Sciatic nerve (tissue), 2 donors: ENCODE measurements at regions not wholly inside any gene's neighbourhood (a gene's known extent, or its start where the extent isn't known, plus 50 kb on each side); places are given as distances from the start of the nearest gene placed in this dataset.

Experiments used
- ATAC-seq: fragments of 200-7000 bp; cut with Tn5 transposase; one replicate; pipeline ENCODE4 v1.9.1; 2020; ENCODE audit warnings: mild to moderate bottlenecking, moderate library complexity
- DNase-seq: peaks from one replicate; pipeline ENCODE4 v3.0.0-alpha.2; 2020; ENCODE audit warnings: low spot score
- intact Hi-C: fragments of 100-400 bp; cut with DNase I; formaldehyde crosslinking; loops from one replicate; pipeline ENCODE4 v1.14.2; 2022
- donor health status: DM: no; HTN: no; CAD: no.
- donor health status: DM: no; HTN: no; CAD: no.

GRCh38 chr6:3646616-3647362 is 104.7 kb downstream of the PXDC1 start:
- intact Hi-C loops, result no loop called here
- DNase-seq (no peak), ATAC-seq (no peak)

DNA sequence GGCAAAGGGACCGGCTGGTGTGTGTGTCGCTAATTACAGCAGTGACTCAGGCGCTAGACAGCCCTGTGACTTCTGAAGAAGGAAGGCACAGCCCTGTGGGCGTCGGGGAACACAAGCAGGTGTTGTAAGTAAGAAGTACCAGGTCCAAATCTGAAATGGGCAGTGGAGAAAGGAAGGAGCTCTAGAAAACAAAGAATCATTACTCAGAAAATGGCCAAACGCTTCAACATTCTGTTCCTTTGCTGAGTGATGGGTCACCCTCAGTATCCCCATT is 106.8 kb downstream of the PXDC1 start:
- DNase-seq (no peak), ATAC-seq (no peak)
- intact Hi-C loops, result no loop called here

DNA sequence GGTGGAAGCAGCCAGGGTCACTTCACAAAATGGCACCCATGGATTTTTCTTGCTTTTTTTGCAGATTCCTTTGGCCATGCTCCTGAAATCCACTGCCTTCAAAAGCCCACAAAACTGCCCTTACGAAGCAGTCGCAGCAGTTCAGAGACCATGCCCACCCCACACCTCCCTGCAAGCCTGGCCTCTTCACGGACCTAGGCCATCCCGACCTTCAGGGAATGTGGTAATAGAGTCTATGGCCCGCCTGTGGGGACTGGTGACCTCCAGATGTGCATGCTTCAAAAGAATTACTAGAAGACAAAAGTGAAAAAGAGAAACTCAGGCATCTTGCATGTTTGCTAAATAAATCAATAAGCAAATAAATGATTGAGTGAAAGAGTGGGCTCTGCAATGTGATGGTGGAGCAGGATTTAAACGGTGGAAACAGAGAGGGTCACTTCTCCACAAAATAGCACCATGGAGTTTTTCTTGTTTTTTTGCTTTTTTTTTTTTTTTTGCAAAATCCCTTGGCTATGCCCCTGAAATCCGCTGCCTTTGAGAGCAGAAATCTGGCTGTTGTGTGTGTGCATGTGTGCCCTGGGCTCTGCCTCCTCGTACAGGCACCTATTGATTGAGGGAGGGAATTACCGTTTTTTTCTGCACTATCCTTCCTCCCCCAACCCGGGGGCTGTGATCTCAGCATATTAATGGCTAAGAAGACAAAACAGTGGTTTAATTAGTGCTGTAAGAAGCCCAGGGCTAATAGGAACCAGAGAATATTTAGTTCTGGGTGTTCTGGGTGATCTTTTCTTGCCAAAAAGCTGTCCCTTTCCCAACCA is 107.4 kb downstream of the PXDC1 start:
- intact Hi-C loops, result no loop called here
- no peak for ATAC-seq
- no peak for DNase-seq

DNA sequence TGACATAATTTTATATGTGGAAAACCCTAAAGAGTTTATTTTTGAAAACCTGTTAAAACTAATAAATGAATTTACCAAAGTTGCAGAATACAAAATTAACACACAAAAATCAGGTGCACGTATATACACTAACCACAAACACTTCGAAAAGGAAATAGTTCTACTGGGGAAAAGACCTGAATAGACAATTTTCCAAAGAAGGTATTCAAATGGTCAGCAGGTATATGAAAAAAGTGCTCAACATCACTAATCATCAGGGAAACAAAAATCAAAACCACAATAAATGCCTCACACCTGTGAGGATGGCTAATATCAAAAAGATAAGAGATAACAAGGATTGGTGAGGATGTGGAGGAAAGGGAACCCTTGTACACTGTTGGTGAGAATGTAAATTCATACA is 110.6 kb downstream of the PXDC1 start:
- intact Hi-C loops, result no loop called here
- DNase-seq, result no peak
- no peak for ATAC-seq

GRCh38 chr6:3638662-3639061 is 112.9 kb downstream of the PXDC1 start:
- no peak for DNase-seq
- intact Hi-C loops, result no loop called here
- no peak for ATAC-seq

DNA sequence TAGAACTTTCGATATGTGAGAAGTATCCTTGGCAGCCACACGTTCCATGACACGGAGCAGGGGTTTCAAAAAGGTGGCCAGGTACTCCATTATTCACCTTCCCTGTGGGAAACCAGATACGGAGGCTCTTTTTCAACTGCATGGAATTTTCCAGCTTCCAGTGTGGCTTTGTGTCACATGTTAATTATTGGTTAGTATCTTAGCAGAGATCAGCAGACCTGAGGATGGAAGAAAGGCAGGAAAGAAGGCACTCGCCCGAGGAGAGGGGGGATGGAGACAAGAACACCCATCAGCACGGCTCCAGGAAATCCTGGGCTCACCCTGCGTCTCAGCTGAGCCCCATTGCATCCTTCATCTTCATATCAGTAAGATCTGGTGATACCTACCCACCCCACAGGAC is 115.5 kb downstream of the PXDC1 start:
- no peak for ATAC-seq
- no peak for DNase-seq
- intact Hi-C loops, result no loop called here

GRCh38 chr6:3635482-3635881 is 116.0 kb downstream of the PXDC1 start:
- DNase-seq (no peak), ATAC-seq (no peak)
- intact Hi-C loops, result no loop called here

GRCh38 chr6:3634280-3634816 is 117.2 kb downstream of the PXDC1 start:
- intact Hi-C loops, result no loop called here
- DNase-seq, result no peak
- ATAC-seq, result no peak

DNA sequence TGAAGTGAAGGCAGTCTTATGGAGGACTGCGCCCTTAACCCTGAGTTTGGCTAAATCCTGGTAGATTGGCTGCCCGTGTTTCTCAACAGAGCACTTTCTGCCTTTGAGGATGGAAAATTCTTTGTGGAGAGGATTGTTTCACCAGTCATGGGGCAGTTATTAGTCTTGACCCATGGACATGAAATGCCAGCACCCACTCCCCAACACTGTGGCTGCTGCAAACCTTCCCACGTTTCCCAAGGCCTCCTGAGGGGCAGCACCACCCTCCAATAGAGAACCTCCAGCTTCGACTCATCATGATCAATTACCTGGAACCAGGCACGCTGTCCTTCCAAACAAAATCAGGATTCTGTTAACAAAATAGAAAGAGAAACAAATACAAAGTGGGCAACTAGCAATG is 117.8 kb downstream of the PXDC1 start:
- intact Hi-C loops, result no loop called here
- DNase-seq, result no peak
- no peak for ATAC-seq

DNA sequence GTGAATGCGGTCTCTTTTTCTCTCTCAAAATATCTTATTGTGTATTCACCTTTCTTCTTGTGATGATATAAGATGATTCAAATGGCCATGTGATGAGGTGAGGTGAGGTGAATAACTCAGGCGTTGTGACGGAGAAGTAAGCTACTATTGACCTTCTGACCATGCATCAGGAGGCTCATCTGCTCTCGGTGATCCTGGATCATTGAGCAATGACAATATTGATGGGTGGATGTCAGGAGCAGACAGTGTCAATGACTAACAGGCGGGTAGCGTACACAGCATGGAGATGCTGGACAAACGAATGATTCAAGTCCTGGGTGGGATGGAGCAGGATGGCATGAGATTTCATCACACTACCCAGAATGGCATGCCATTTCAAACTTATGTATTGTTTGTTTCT is 119.6 kb downstream of the PXDC1 start:
- no peak for DNase-seq

DNA sequence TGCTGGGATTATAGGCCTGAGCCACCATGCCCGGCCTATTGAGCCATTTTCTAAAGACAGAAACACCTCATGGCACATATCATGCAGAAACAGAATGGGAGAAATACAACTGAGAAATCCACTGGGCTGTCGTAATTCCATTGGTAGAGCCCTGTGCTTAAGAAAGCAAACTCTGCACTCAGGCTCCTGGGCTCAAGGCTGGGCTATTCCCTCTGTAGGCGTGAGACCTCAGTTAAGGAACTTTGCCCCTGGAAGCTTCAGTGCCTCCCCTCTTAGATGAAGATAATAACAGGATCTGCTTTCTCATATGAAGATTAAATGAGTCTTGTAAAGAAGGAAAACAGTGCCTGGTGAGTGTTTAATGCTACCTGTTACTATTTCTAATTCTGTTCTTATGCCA is 120.3 kb downstream of the PXDC1 start:
- ATAC-seq, result no peak
- DNase-seq, result no peak
- intact Hi-C loops, result no loop called here

More for the DNA sequence above, 119.6 kb downstream of the PXDC1 start:
- intact Hi-C loops, result no loop called here
- ATAC-seq, result no peak

DNA sequence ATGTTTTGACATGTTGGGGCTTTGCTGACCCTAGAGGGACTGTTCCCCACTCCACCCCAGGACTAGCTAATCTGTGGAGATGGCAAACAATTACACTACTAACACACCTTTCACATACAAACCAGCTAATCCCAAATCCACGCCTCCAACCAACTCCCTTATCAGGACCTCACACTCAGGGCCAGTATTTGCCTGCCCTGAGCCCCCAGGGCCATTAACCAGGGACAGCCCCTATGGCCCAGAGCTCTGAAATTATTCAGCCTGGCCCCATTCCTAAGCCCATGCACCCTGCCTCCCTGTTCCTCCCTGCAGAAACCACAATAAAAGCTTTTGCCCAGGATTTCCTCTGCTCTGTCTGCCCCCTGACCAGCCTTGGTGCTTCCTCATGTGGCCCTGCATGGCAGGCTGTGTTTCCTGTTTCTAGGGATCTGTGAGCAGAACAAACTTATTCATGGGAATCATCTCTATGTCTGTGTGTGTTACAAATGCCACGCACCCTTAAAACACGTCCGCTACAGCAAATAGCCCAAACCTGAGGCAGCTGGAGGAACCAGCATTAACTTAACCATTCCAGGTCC is 121.2 kb downstream of the PXDC1 start:
- intact Hi-C loops, result no loop called here
- no peak for ATAC-seq
- DNase-seq, result no peak

DNA sequence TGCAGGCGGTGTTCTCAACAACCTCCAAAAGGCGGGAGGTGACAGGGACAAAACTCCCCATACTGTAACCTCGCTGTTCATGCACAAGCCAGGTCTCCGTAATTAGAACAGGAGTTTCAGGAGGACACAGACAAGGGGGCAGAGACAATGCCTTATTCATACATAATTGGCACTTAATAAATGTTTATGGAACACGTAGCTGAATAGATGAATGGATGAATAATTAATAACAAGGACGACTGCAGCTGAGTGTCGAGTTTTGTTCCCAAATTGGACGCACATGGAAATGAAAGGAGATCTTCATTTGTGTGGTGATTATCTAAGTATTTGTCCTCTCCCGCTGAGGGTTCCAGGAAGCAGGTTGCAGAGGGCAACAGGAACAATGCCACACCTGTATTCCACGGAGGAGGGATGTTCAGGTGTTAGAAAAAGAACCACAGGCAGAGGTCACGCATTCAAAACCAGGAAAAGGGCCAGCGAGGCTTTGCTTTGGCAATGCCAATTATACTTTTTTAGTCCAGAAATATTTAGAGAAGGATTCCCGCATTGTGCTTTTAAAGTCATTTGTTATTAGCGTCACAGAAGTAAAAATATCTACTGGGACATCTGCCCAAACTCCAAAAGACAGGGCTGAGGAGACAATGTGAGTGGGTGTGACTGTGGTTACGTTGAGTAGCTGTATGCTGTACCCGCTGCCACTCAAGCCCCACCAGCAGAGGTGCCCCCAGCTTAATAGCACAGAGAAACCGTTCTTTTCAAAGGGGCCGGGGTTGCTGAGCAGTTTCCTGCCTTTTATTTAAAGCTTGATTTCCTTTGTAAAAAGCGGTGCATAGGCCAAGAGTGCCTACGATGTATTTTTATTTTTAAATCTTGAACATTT is 123.3 kb downstream of the PXDC1 start:
- intact Hi-C loops, result no loop called here
- no peak for ATAC-seq

GRCh38 chr6:3627501-3627900 is 124.0 kb downstream of the PXDC1 start:
- no peak for DNase-seq
- ATAC-seq, result no peak
- intact Hi-C loops, result no loop called here

More for the DNA sequence above, 123.3 kb downstream of the PXDC1 start:
- DNase-seq, result no peak

DNA sequence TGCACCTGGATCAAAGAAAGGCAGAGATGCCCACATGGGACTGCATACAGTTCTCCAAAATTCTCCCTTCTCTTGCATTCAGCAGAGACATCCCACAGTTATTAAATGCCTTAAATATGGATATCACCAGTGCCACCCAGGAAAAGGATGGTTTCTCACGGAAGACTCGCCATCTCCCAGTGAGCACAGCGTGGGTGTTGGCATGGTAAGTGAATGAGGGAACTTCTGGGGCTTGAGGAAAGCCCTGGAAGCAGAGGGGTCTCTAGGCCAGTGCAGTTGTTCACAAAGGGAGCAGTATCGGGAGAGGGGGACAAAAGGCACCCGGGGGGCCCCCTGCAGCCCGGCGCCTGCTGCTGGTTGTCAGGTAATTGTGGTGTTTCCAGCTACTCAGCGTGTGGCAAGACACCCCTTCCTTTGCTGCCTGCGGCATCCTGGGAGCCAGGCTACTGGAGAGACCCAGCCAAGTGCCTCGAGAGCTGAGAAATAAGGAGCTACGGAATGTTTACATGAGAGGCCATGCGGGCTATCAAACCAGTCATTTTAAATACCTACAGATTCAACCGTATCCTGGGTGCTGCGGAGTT is 125.4 kb downstream of the PXDC1 start:
- ATAC-seq (no peak), DNase-seq (no peak)
- intact Hi-C loops, result no loop called here

- ATAC-seq (no peak), DNase-seq (no peak)
- intact Hi-C loops, result no loop called here
Measured at GRCh38 chr6:3625149-3625979, 126.1 kb downstream of the PXDC1 start.

DNA sequence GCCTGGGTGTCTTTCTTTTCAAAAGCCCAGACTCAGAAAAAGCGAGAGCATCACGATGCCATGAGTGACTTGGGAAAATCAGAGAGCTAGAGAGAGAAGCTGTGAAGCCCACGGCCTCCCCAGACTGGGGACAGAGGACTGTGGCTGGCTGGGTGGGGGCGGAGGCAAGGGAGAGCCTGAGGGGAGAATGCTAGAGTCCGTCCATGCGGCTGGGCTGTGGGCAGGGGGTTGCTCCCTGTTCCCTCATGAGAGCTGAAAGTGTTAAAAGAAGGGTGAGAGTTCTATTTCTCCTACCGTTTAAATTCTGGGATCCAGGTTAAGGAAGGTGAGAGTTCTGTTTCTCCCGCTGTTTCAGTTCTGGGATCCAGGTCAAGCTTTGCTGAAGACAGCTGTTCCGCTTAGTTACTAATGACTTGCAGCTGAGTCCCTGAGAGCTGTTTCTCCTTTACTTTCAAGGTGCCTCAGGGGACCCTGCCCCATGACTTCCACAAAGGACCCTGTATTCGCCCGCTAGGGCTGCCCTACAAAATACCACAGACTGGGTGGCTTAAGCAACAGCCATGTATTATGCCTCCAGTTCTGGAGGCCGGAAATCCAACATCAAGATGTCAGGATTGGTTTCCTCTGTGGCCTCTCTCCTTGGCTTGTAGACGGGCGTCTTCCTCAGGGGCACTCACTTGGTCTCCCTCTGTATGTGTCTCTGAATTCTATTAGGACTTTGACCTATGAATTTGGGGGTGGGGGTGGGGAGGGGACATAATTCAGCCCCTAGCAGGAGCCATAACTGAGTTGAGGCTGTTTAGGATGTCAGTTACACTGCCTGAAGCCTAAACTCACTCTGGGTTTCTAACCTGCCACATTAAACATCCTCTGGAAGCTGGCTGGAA is 127.0 kb downstream of the PXDC1 start:
- ATAC-seq, result no peak
- intact Hi-C loops, result no loop called here
- no peak for DNase-seq
